Skin of body (tissue), 1 donor: ENCODE measurements at regions not wholly inside any gene's neighbourhood (a gene's known extent, or its start where the extent isn't known, plus 50 kb on each side); places are given as distances from the start of the nearest gene placed in this dataset.
A peak's percentile ranks its signal among the peaks of the same experiment; 100 is the strongest.

Experiments
- DNase-seq: peaks from one replicate; lab custom pipeline; 2025; lab: John Stamatoyannopoulos, UW

DNA sequence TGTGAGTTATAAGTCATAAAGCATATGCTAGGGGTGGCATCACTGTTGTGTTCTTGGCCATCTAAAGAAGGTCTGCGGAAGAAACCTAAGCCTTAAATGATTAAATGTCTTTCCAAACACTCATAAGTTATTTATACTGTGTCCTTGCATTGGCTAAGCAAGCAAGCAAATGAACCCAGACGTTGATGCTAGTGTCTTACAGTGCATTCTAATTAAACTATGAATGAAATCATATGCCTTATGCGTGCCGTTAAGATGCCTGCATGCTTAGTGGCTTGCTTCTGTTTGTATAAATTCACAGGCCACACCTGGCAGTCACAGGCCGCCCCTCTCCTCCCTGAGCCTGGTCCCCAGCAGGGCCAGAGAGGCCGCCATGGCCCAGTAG, 49.9 kb downstream of the RIN2 start:
- no peak for DNase-seq

- DNase-seq: no peak
These were observed 50.4 kb downstream of the RIN2 start for GRCh38 chr20:19808498-19808897.

- no peak for DNase-seq
These were observed 51.4 kb downstream of the RIN2 start for GRCh38 chr20:19809505-19809904.

- no peak for DNase-seq
These were observed 53.2 kb downstream of the RIN2 start for GRCh38 chr20:19811231-19811630.

GRCh38 chr20:19812056-19812455, 54.0 kb downstream of the RIN2 start:
- no peak for DNase-seq

DNA sequence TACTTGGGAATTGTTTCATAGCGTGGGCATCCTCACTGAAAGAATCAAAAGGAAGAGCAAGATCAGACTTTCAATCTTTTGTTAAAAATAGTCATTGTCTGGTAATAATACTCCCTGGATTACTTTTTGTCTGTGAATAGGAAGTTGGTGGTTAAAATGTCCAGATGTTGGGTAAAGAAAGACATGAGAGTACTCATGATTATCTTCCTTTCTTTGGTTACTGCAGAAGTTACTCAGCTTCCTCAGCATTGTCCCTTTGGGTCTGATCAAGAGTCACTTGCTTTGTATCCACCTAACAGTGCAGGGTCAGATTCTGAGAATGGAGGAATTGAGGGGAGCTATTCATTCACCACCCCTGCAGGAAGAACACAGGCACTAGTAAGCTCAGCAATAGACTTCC, 54.6 kb downstream of the RIN2 start:
- DNase-seq: no peak

DNA sequence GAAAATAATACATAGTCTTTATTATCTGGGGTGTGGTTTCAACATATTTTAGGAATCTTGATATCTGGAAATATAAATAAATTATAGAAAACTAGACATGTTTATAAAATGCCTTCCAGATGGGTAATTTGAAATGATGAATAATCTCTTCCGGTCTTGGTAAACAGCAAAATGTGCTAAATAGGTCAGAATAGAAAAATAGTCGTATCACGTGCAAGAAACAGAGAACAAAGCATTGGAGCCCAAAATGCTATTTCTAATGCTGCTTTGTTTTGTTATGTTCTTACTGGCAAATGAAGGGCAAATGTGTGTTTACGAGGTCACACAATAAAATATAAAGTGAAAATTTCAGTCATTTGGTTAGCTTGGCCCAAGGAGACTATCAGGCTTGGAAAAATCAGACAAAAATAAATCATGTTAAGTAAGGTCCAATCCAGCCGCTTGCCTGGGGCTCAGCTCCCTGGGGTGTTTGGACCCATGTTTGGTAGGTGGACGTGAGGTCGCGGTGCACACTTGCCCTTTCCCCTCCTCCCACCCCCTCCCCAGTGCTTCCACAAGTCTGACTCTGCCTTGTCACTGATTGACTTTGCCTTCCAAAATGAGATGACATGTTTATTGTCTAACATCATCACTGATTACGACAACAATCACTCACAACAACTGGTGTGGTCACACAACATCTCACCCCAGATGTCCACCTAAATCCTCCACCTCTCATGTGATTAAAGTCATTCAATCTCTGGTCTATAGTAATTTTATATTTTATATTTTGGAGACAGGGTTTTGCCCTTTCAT, 56.0 kb downstream of the RIN2 start:
- peak; percentile 25 for DNase-seq

DNA sequence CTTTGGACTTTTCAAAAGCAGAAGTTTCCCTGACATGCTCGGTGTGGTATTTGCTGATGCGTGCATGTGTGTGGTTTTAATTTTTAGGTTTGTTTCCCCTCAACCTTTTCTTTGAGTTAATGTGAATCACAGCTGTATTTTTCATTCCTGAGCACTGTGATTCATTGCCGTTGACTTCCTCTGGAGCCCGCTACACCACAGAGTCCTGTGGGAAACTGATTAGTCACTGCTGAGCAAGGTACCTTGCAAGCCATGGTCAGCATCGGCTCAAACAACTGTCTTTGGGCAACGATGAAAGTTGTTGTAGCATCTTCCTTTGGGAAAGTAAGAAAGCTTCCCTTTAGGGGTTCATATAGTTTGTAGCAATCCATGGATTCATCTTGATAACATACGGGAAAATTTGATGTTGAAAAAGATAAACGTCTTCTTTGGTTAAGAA, 57.5 kb downstream of the RIN2 start:
- DNase-seq: no peak

DNA sequence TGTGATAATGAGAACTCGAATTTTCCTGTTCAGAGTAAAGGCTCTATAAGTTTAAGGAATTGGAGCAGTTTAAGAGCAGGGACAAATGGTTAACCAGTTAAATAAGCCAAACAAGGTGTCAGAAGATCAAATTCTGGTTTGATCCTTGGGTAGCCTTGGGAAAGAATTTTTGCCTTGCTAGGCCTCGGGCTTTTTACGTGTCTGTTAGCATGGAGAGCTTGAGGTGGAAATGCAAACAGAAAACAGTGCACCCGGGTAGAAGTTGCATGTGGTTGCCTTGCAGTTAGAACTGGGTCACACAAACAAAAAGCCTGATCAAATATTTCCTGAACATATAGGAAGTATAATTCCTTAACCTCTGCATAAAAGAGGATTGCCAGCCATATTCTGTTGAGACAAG, 58.3 kb downstream of the RIN2 start:
- no peak for DNase-seq

- DNase-seq: no peak
These were observed 59.0 kb downstream of the RIN2 start for GRCh38 chr20:19817017-19817416.

GRCh38 chr20:19819149-19819548, 61.1 kb downstream of the RIN2 start:
- DNase-seq: no peak

GRCh38 chr20:19820555-19821211, 62.6 kb downstream of the RIN2 start:
- DNase-seq: no peak

GRCh38 chr20:19821606-19822005, 63.5 kb downstream of the RIN2 start:
- no peak for DNase-seq

GRCh38 chr20:19823216-19823615, 65.2 kb downstream of the RIN2 start:
- DNase-seq: no peak

- no peak for DNase-seq
These were observed 65.9 kb downstream of the RIN2 start for GRCh38 chr20:19823971-19824370.

DNA sequence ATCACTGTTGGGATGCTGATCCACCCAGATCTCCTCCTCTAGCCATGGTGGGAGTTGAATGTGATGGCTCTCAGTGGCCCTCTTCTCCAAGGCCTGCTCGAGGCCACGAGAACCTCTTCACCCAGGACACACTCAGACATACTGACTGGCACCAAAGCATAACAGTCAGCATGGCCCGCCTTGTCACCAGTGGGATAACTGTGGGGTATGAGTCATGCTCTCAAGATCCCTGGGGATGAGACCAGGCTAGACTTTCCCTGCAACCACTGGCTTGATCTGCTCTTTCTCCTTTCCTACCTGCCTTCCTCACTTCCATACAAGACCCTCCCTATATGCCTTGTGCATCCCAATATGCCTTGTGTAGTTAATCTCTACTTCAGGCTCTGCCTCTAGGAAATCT, 66.8 kb downstream of the RIN2 start:
- no peak for DNase-seq

- no peak for DNase-seq
These were observed 68.3 kb downstream of the RIN2 start for GRCh38 chr20:19826179-19826914.

DNA sequence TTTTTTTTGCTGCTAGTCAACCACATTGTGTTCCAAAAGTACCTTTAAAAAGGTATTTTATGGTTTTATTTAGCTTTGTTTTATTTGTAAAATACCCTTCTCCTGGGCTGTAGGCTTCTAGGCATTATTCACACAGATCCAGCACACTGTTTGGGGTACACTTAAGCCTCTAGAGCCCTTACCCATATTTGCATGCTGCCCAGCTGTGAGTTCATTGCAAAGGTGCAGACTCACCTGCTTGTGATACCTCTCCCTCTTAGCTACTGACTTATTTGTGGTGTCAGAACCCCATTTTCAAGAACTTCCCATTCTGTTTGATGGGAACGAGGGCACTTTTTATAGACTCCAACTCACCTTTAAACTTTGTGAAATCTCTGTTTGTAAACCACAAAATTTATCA, 69.8 kb downstream of the RIN2 start:
- DNase-seq: no peak

DNA sequence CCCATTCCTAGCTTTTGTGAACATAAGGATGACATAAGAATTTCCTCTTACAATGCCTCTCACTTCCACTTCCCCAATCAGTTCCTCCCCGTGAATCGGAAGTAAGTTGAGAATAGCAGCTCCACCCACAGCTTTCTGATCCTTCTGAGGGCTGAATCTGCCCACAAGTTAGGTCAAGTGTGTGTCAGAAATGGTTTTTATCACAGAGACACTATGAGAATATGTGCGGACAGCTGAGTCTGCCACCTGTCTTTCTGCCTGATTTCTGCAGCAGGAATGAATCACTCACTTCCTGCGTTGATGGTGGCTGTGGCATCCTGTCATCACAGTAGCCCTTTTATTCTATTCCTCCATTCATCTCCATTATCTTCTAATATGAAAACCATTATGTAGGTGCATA, 70.2 kb downstream of the RIN2 start:
- no peak for DNase-seq

- DNase-seq: no peak
These were observed 72.2 kb downstream of the RIN2 start for GRCh38 chr20:19830211-19830785.

DNA sequence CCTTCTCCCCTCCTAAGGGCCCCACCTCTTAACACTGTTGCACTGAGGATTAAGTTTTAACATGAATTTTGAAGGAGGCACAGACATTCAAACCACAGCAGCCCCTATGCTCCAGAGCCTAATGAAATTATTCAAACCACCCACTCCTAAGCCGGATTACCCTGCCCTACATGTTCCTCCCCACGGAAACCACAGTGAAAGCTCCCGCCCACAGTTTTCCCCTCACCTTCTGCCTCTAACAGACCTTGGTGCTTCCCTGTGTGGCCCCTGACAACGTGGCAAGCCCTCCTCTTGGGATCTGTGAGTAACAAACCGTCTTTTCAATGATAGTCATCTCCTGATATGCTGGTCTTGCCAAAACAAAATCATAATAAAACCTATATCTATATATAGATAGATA, 74.8 kb downstream of the RIN2 start:
- DNase-seq: no peak

DNA sequence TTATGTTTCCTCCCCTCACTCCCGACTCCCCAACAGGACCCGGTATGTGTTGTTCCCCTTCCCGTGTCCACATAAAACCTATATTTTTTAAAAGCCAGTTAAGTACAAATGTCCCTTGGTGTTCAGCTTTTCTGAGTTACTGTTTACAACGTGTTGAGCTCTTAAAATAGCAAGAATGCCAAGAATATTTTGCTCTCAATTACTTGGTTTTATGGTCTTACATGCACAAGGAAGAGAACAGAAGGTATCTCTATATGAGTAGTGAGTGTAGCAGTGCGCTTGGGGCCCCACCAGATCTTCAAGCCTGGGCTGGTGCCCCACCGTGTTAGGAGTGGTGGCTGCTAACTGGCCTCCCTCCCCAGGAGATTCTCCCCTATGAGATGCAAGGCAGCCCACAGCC, 75.3 kb downstream of the RIN2 start:
- DNase-seq: no peak
